ENCODE measurements at regions not wholly inside any gene's neighbourhood (a gene's known extent, or its start where the extent isn't known, plus 50 kb on each side); places are given as distances from the start of the nearest gene placed in this dataset.

DNA sequence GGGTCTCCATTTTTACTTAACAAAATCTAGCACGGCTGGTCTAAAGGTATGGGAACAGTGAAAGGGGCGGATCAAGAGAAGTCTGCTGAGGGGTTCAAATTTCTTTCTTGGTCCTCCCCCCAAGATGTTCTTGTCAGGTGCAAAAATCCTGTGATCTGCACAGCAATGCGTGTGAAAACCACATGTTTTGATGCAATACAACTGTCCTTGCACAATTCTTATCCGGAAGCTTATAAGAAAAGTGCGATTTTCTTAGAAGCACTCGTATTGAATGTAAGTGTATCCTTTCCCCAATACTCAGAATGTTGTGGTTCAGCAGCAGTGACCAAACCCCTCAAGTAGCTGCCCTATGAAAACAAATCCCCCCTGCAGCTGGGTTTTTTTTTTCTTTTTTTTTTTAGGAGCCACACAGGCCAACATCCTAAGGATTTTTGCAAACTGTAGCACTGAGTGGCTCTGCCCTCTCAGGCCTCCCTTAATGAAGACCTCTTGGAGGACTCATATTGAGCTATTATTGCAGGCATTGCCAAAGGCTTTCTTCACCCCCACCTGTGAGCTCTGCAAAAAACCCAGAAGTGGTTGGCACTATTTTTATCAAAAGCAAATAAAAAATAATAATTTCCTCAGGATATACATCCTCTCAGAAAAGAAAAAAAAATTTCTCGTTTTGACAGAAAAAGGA lies 151.9 kb upstream of the ITGB1 start:
- no peaks in the 10 kb centered on the region for H3K27me3 Mint-ChIP-seq
- ATAC-seq: no peak
- H3K4me3 Mint-ChIP-seq: no peak overlapping the region
- H3K36me3 Mint-ChIP-seq: peaks cover 4% of the 10 kb centered on the region
- peaks cover 62% of the 10 kb centered on the region for H3K4me1 Mint-ChIP-seq
- peak overlapping the region; percentile 82 for H3K27ac Mint-ChIP-seq
- no peaks in the 10 kb centered on the region for H3K9me3 Mint-ChIP-seq

DNA sequence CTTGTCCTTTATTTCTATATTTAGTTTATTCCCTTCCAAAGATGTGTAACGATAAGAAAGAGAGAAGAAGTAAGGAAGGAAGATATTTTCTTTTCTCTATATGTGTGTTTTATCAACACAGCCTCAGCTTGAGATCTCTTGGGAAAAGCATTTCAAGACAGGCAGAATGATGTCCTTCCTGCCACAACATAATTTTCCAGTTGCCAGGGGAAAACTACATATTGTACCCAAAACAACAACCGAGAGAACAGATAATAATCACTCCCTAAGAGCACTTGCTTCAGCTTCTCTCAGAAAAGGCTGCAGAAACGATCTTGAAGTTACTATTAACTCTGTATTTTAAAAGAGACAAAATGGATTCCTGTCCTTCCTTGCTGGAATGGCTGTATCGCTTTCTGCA lies 151.4 kb upstream of the ITGB1 start:
- no peak for ATAC-seq
- peaks cover 56% of the 10 kb centered on the region for H3K4me1 Mint-ChIP-seq
- H3K36me3 Mint-ChIP-seq: peaks cover 4% of the 10 kb centered on the region
- peak overlapping the region; percentile 48 for H3K27ac Mint-ChIP-seq
- H3K27me3 Mint-ChIP-seq: no peaks in the 10 kb centered on the region
- no peak overlapping the region for H3K4me3 Mint-ChIP-seq
- H3K9me3 Mint-ChIP-seq: no peaks in the 10 kb centered on the region

DNA sequence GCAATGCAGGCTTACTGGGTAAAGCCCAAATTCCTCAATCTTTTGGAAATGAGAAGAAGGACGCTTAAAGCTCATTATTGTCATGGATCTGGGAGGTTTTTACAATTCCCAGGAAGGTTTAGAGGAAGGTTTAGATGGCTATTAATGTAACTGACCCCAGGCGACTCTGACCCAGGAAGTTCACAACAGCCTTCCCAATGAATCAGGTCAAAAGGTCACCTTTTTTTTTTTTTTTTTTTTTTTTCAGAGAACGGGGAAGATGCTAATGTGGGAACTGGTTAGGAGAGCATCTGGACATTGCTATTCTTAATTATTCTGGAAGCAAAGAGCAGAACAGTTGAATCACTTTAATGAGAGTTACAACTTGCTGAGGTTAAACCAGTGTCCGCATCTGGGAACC lies 149.9 kb upstream of the ITGB1 start:
- H3K36me3 Mint-ChIP-seq: peaks cover 15% of the 10 kb centered on the region
- H3K4me3 Mint-ChIP-seq: no peak overlapping the region
- peaks cover 43% of the 10 kb centered on the region for H3K4me1 Mint-ChIP-seq
- no peak for ATAC-seq
- no peaks in the 10 kb centered on the region for H3K27me3 Mint-ChIP-seq
- H3K9me3 Mint-ChIP-seq: peaks cover 5% of the 10 kb centered on the region
- peak overlapping the region; percentile 48 for H3K27ac Mint-ChIP-seq

DNA sequence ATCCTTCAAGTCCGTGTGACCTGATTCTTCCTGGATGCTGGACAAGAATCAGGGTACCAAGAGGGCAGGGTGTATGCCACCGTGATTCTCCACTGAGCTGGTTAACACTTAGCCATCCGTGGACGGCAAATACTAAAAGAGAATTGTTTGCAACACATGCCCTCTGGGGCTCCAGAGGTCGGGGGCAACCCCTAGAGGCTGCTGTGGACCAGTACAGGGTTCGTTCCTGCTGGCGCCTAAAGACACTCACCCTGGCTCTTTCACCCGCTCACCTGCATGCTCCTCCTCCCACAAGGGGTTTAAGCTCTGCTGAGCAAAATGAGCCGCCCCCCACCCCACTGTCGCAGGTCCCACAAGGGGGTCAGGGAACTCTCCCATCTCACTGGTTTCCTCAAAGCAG lies 148.7 kb upstream of the ITGB1 start:
- peak overlapping the region; percentile 48 for H3K27ac Mint-ChIP-seq
- no peaks in the 10 kb centered on the region for H3K27me3 Mint-ChIP-seq
- H3K4me1 Mint-ChIP-seq: peaks cover 48% of the 10 kb centered on the region
- no peak overlapping the region for H3K4me3 Mint-ChIP-seq
- peaks cover 5% of the 10 kb centered on the region for H3K9me3 Mint-ChIP-seq
- no peak for ATAC-seq
- H3K36me3 Mint-ChIP-seq: peaks cover 15% of the 10 kb centered on the region

DNA sequence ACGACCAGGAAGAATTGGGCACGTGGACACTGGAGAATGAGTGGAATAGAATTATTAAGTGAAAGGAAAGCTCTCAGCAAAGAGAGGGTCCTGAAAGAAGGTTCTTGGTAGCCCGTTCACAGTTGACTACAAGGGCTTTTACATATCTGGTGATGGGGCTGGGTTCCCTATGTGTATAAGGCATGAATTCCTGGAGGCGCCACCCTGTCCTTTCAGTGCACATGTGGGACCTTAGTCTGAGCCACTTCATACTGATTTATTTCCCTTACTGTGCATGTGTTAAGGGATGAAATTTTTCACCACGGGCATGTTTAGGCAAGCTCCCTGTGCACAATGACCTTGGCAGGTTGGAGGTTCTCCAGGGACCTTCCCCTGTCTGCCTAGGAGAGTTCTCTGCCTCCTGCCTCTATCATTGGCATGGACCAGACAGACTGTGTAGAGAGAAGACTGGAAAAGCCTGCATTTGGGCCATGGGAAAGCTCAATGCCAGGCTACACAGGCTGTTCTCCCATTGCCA lies 145.9 kb upstream of the ITGB1 start:
- Mint-ChIP-seq H3K4me3 (no peak overlapping the region), H3K36me3 (peaks cover 15% of the 10 kb centered on the region), H3K27me3 (no peaks in the 10 kb centered on the region), H3K9me3 (peaks cover 7% of the 10 kb centered on the region), H3K27ac (no peak overlapping the region), H3K4me1 (peaks cover 46% of the 10 kb centered on the region)
- no peak for ATAC-seq

DNA sequence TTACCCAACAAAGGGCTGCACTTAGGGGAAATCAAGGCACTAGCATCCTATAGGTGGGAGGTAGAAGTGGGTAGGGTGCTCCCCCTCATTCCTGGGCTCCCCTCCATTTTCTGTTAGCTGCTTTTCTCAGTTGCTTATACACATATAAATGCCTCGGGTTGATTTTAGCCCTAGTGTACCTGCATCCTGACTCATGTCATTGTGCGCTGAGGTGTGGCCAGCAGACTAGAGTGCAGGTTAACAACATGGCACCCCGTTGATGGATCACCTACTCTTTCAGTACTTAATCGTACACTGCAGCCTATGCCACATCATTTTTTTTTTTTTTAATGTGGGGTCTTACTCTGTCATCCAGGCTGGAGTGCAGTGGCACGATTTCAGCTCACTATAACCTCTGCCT lies 144.0 kb upstream of the ITGB1 start:
- Mint-ChIP-seq H3K4me3 (no peak overlapping the region), H3K36me3 (peaks cover 15% of the 10 kb centered on the region), H3K4me1 (peaks cover 42% of the 10 kb centered on the region), H3K9me3 (peaks cover 7% of the 10 kb centered on the region), H3K27ac (peak overlapping the region; percentile 40), H3K27me3 (no peaks in the 10 kb centered on the region)
- ATAC-seq: no peak

DNA sequence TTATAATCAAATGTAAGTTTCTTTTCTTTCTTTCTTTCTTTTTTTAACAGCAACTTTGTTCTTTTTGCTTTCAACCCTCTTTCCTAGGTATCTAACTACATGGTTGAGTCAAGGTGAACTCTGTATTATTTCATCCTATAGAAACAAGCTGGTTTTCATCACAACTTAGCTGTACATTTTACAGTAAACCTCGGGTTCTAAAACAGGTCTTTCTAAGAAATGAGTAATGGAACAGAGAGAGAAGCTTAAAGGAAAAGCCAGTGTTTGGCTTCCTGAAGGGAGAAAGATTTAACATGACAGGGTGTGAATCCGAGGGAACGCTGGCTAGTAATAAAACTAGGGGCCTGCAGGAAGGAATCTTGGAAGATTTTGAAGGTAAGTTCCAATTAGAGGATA lies 143.4 kb upstream of the ITGB1 start:
- Mint-ChIP-seq H3K4me1 (peaks cover 42% of the 10 kb centered on the region), H3K36me3 (peaks cover 15% of the 10 kb centered on the region), H3K9me3 (peaks cover 9% of the 10 kb centered on the region), H3K4me3 (no peak overlapping the region), H3K27me3 (no peaks in the 10 kb centered on the region), H3K27ac (peak overlapping the region; percentile 40)
- ATAC-seq: no peak

DNA sequence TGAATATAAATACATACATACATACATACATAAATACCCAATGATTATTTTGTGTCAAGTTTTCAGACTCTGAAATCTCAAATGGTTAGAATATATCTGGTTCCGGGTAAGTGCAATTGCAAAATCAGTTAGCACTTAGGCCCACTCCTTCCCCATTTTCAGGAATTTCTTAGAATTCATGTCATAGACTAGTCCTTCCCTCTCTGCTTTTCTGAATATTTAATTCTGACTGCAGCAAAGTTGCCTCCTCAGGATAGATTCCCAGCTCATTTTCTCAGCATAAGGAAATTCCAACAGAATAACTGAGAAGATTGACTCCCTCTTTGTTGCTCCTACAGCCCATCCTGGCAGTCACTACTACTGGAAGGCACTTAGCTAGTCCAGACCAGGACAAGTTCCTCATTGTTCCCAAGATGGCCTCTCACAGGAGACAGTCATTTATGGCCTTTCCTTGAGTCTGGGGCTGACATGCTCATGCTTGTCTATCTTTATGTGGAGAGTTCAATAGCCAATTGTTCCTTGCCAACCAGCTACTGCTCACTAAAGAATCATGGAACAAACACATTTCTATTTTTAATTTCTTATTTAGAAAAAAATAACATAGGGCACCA lies 142.9 kb upstream of the ITGB1 start:
- peaks cover 9% of the 10 kb centered on the region for H3K9me3 Mint-ChIP-seq
- peak overlapping the region; percentile 40 for H3K27ac Mint-ChIP-seq
- H3K4me3 Mint-ChIP-seq: no peak overlapping the region
- H3K4me1 Mint-ChIP-seq: peaks cover 47% of the 10 kb centered on the region
- no peak for ATAC-seq
- H3K27me3 Mint-ChIP-seq: no peaks in the 10 kb centered on the region
- peaks cover 15% of the 10 kb centered on the region for H3K36me3 Mint-ChIP-seq

DNA sequence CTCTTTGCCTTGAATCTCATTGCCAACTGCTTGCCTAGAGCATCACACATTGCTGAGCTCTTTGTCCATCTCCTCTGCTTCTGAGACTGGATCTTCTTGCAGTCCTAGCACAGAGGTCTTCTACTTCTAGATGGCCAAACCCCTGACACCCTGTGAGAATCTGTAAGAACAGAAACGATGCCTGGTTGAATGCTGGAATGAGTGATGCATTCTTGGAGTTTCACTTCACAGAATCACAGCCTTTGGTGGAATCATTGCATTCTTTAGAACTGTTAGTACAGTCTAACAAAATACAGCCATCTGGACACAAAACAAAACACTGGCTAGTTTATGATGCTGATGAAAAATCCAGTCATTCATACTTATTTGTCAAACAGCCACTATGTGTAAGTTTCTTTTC lies 141.7 kb upstream of the ITGB1 start:
- Mint-ChIP-seq H3K27ac (peak overlapping the region; percentile 73), H3K9me3 (peaks cover 10% of the 10 kb centered on the region), H3K4me3 (no peak overlapping the region), H3K4me1 (peaks cover 55% of the 10 kb centered on the region), H3K36me3 (peaks cover 18% of the 10 kb centered on the region), H3K27me3 (no peaks in the 10 kb centered on the region)
- no peak for ATAC-seq

DNA sequence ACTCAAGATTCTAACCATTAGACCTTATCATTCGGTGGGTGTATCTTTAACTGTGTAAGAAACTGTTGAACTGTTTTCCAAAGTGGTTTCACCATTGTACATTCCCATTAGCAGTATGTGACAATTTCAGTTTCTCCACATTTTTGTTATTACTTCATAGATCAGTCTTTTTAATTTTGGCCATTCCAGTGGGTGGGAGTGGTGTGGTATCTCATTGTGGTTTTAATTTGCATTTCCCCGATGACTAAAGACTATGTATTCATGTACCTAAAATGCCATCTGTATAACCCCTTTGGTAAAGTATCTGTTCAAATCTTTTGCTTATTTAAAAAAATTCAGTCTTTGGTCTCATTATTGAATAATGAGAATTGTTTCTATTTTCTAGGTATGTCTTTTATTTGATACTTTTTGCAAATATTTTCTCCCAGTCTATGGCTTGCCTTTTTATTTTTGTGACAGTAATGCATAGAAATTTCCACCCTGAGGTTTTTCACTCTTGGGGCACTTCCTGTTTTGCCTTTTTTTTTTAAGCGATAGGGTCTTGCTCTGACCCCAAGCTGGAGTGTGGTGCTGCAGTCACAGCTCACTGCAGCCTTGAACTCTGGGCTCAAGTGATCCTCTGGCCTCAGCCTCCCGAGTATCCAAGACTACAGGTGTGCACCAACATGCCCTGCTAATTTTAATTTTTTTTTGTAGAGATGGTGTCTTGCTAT lies 141.1 kb upstream of the ITGB1 start:
- peak; percentile 73 for ATAC-seq
- H3K4me3 Mint-ChIP-seq: no peak overlapping the region
- no peaks in the 10 kb centered on the region for H3K27me3 Mint-ChIP-seq

DNA sequence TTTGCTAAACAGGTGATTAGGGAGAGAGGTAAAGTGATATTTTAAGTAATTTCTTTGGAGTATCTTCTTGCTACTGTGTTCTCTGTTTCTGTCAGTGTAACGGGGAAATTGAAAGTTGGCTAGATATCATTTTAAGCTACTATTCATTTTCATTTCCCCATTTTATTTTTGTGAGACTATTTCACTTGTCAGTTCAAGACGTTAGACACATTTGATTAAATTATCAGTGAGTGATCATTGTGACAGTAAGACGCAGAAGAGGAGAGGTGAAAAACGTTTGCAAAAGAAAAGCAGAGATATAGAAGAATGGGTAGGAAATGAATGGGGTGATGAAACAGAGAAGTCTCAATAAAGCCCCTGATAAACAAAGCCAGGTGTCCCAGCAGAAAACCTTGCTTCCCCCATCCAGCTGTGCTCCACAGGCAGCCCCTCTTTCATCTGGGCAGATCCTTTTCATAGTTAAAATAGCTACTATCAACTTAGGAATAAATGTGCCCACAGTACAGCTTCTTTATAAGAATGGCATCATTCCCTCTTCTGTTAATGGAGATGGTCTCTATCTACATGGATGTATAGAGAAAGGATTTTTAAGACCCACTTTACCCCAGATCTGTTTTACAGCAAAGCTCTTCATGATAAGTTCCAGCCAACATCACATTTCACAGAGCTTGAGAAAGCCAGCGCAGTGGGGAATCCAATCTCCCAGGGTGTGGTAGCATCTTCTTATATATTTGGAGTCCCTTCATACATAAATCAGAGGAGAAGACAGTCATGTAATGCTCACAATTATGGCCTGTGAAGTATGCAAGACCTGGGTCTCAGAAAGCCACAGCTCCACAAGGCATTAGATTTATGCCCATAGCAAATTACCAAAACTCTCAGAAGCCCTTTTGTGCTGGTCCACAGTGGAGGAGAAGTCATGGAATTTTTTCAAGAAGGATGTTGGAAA lies 138.1 kb upstream of the ITGB1 start:
- peaks cover 58% of the 10 kb centered on the region for H3K4me1 Mint-ChIP-seq

More for the DNA sequence above, 141.1 kb upstream of the ITGB1 start:
- H3K36me3 Mint-ChIP-seq: peaks cover 20% of the 10 kb centered on the region
- H3K9me3 Mint-ChIP-seq: peaks cover 12% of the 10 kb centered on the region
- H3K4me1 Mint-ChIP-seq: peaks cover 57% of the 10 kb centered on the region
- H3K27ac Mint-ChIP-seq: peak overlapping the region; percentile 73

DNA sequence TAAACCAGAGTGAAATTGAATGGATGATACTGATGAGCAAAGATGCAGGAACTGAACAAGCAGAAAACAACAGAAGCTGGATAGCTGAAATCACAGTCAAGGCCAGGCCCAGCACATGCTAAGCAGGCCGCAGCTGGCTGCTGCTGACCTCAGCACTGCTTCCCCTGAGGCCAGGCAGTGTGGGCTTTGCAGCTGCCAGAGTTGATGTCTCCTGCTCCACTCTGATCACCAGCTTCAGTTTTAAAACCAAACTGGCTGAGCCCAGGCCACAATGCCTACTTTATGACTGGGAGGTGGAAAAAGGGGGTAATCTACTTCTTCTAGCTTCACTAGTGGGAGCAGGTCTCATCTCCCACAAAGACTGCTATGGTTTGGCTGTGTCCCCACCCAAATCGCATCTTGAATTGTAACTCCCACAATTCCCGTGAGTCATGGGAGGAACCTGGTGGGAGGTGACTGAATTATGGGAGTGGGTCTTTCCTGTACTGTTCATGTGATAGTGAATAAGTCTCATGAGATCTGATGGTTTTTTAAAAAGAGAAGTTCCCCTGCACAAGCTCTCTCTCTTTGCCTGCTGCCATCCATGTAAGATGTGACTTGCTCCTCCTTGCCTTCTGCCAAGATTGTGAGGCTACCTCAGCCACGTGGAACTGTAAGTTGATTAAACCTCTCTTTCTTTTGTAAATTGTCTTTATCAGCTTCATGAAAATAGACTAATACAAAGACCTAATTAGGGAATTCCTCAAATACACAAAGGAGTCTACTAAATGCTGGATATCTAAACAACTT lies 136.4 kb upstream of the ITGB1 start:
- H3K9me3 Mint-ChIP-seq: peaks cover 19% of the 10 kb centered on the region
- peak overlapping the region; percentile 68 for H3K27ac Mint-ChIP-seq
- H3K4me3 Mint-ChIP-seq: no peak overlapping the region
- no peak for ATAC-seq
- peaks cover 30% of the 10 kb centered on the region for H3K36me3 Mint-ChIP-seq
- peaks cover 56% of the 10 kb centered on the region for H3K4me1 Mint-ChIP-seq
- no peaks in the 10 kb centered on the region for H3K27me3 Mint-ChIP-seq

More for the DNA sequence above, 138.1 kb upstream of the ITGB1 start:
- peak overlapping the region; percentile 32 for H3K27ac Mint-ChIP-seq
- H3K9me3 Mint-ChIP-seq: peaks cover 12% of the 10 kb centered on the region
- ATAC-seq: peak; percentile 66
- H3K36me3 Mint-ChIP-seq: peaks cover 21% of the 10 kb centered on the region
- H3K27me3 Mint-ChIP-seq: no peaks in the 10 kb centered on the region
- peak overlapping the region; percentile 15 for H3K4me3 Mint-ChIP-seq

DNA sequence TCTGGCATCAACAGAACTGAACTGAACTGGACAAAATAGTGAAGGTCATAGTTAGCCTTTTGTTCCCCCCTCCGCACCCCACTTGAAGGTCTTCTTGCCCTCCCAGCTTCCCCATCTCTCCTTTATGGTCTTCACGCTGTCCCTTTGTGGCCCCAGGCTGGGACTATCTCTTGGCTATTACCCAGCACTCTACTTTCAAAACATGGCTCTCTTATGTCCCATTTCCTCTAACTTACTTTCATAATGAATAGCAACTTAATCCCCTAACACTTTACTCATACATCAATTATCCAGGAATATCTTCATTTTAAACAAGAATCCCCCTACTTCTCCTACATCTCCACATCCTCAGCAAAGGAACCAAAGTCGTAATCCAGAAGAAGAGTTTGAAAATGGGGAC lies 135.3 kb upstream of the ITGB1 start:
- no peaks in the 10 kb centered on the region for H3K27me3 Mint-ChIP-seq
- H3K4me1 Mint-ChIP-seq: peaks cover 47% of the 10 kb centered on the region
- no peak overlapping the region for H3K4me3 Mint-ChIP-seq
- ATAC-seq: no peak
- H3K27ac Mint-ChIP-seq: no peak overlapping the region
- H3K36me3 Mint-ChIP-seq: peaks cover 28% of the 10 kb centered on the region
- H3K9me3 Mint-ChIP-seq: peaks cover 21% of the 10 kb centered on the region

DNA sequence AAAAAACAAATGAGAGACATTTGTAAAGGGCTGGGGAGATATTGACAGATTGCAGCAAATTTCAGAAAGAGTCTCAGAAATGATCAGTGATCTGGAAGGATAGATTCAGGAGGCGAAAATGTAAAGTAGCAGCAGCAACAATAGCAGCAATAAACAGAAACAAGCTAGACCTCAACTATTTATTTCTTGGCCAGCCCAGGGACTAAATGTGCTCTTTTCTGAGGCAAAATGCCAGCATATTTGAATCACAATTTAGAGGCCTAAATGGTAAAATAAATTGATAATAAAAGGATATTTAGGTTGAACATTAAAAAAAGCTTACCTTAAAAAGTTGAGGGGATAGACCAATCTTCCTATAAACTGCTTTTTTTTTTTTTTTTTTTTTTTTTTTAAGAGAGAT lies 134.6 kb upstream of the ITGB1 start:
- Mint-ChIP-seq H3K4me1 (peaks cover 50% of the 10 kb centered on the region), H3K36me3 (peaks cover 32% of the 10 kb centered on the region), H3K27ac (peak overlapping the region; percentile 26), H3K4me3 (no peak overlapping the region), H3K27me3 (no peaks in the 10 kb centered on the region), H3K9me3 (peaks cover 24% of the 10 kb centered on the region)
- no peak for ATAC-seq

Measured in stimulated activated memory B cell treated with anti-CD40 and anti-IgM and Interleukin-4, amounts not matched to agents 10 μg/mL and 1 μg/mL and 100 μg/mL, for 72 hours (primary cell).